ENCODE measurements at regions not wholly inside any gene's neighbourhood (a gene's known extent, or its start where the extent isn't known, plus 50 kb on each side); places are given as distances from the start of the nearest gene placed in this dataset.

DNA sequence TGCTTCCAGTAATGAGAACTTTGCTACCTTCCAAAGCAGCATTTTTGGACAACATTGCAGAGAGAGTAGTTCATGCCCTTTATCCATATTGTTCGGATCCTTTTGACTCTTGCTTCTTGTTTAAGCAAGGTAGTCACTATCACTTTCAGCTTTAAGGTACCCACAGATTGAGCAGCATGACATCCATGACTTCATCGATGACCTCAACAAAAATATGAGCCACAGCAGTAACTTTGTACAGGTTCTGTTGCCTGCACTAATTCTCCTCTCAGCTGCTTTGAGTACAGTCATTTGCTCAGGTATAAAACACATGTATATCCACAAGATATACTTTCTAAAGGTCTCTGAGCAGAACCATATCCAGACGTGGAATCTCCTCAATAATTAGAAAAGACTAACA is 546.3 kb downstream of the SOX6 start:
- Histone ChIP-seq H3K9me2 (replicated peaks; ENCODE audit: insufficient read depth) (no peaks in the 10 kb centered on the region), H3K4me2 (no peak overlapping the region), H3K79me2 (no peaks in the 10 kb centered on the region), H3K27me3 (no peaks in the 10 kb centered on the region), H3K27ac (no peak overlapping the region), H3K4me1 (ENCODE audit: insufficient read depth) (no peaks in the 10 kb centered on the region), H2AFZ (no peak overlapping the region), H3K36me3 (replicated peaks; ENCODE audit: insufficient read depth, low read depth) (no peaks in the 10 kb centered on the region), H3K4me3 (no peak overlapping the region), H3K9me3 (ENCODE audit: low read depth) (no peaks in the 10 kb centered on the region), H4K20me1 (ENCODE audit: insufficient read depth, poor library complexity, severe bottlenecking) (no peaks in the 10 kb centered on the region)
- WGBS (ENCODE audit: low lambda C conversion rate, missing lambda C conversion rate), result 89% methylated on average over 3 of the region's 3 CpGs
- TF ChIP-seq, protein P1, sequence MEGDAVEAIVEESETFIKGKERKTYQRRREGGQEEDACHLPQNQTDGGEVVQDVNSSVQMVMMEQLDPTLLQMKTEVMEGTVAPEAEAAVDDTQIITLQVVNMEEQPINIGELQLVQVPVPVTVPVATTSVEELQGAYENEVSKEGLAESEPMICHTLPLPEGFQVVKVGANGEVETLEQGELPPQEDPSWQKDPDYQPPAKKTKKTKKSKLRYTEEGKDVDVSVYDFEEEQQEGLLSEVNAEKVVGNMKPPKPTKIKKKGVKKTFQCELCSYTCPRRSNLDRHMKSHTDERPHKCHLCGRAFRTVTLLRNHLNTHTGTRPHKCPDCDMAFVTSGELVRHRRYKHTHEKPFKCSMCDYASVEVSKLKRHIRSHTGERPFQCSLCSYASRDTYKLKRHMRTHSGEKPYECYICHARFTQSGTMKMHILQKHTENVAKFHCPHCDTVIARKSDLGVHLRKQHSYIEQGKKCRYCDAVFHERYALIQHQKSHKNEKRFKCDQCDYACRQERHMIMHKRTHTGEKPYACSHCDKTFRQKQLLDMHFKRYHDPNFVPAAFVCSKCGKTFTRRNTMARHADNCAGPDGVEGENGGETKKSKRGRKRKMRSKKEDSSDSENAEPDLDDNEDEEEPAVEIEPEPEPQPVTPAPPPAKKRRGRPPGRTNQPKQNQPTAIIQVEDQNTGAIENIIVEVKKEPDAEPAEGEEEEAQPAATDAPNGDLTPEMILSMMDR (IDR thresholded peaks at IDR 0.05; ENCODE audit: poor library complexity), result no peak
- TF ChIP-seq EZH2phosphoT487 (IDR thresholded peaks at IDR 0.05; ENCODE audit: low read depth, severe bottlenecking, unreplicated experiment) (no peak), EZH2 (IDR thresholded peaks at IDR 0.05; ENCODE audit: borderline replicate concordance) (no peak)
- no peak for DNase-seq (ENCODE audit: low spot score)

DNA sequence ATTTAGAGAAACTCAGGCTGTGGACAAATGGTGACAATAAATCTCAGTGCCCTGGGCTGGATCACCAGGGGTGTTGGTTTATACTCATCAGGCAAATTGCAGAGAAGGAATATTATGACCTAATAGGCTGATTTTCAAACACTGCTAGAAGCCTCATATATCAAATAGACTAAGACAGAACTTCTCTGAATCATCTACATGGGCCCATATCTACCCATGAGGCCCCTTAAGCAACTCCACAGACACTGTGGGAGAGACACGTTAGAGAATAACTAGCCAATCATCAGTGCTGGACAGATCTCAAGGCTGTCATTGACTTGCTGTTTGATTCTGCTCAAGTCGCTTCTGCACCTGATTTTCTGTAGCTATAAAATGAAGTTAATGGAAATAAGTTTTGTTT is 545.8 kb downstream of the SOX6 start:
- Histone ChIP-seq H3K27me3 (no peaks in the 10 kb centered on the region), H3K4me3 (no peak overlapping the region), H3K79me2 (no peaks in the 10 kb centered on the region), H2AFZ (no peak overlapping the region), H4K20me1 (ENCODE audit: insufficient read depth, poor library complexity, severe bottlenecking) (no peaks in the 10 kb centered on the region), H3K27ac (no peak overlapping the region), H3K4me2 (no peak overlapping the region), H3K9me3 (ENCODE audit: low read depth) (no peaks in the 10 kb centered on the region), H3K9me2 (replicated peaks; ENCODE audit: insufficient read depth) (no peaks in the 10 kb centered on the region), H3K36me3 (replicated peaks; ENCODE audit: insufficient read depth, low read depth) (no peaks in the 10 kb centered on the region), H3K4me1 (ENCODE audit: insufficient read depth) (no peaks in the 10 kb centered on the region)
- DNase-seq (ENCODE audit: low spot score), result no peak
- no peak for TF ChIP-seq EZH2phosphoT487 (IDR thresholded peaks at IDR 0.05; ENCODE audit: low read depth, severe bottlenecking, unreplicated experiment)
- no peak for TF ChIP-seq EZH2 (IDR thresholded peaks at IDR 0.05; ENCODE audit: borderline replicate concordance)
- TF ChIP-seq, protein P1 (IDR thresholded peaks at IDR 0.05; ENCODE audit: poor library complexity), result no peak
- WGBS (ENCODE audit: low lambda C conversion rate, missing lambda C conversion rate), result 61% methylated on average over 2 of the region's 2 CpGs

DNA sequence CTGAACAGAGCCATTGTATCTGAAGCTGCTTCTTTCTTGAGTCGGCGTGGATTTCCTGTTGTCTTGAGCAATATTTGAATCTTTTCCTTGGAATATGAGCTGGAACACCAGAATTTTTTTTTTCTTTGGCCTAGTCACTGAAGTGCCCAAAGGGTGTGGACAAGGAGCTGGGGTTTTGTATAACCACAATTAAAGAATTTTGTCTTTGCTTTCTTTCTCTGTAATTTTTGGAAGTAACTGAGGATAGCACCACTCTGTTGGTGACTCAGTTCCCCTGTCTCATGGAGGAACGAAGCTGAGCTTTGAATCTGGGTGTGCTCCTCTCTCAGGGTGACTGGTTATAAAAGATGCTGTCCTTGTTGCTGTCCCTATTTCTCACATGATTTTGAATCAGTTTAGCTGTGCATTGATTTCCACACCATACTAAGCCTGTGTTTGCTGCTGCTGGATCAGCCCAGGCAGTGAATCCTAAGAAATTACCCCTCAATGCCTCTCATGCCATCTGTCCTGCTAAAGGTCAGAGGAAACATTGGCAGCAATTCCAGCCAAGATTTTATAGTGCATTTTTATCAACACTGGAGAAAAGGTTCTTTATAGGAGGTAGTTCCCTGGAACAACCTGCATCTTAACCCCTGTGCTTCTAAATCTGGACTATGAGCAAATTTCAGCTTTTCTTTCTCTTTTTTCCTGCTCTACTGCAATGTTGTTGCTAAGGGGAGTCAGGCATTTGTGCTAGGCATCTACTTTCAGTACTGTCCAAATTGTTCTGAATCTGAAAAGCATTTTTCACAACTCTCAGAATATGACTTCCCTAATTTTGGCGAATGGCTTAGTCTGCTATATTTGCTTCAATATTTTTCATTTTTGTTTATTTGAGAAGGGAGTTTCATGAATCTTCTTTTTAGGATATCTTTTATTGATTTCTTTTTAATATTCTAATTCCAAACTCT is 540.8 kb downstream of the SOX6 start:
- no peak for DNase-seq (ENCODE audit: low spot score)
- Histone ChIP-seq H2AFZ (no peak overlapping the region), H3K9me2 (replicated peaks; ENCODE audit: insufficient read depth) (no peaks in the 10 kb centered on the region), H3K79me2 (no peaks in the 10 kb centered on the region), H4K20me1 (ENCODE audit: insufficient read depth, poor library complexity, severe bottlenecking) (no peaks in the 10 kb centered on the region), H3K4me2 (no peak overlapping the region), H3K27ac (no peak overlapping the region), H3K27me3 (no peaks in the 10 kb centered on the region), H3K36me3 (replicated peaks; ENCODE audit: insufficient read depth, low read depth) (no peaks in the 10 kb centered on the region), H3K4me1 (ENCODE audit: insufficient read depth) (no peaks in the 10 kb centered on the region), H3K4me3 (no peak overlapping the region), H3K9me3 (ENCODE audit: low read depth) (no peaks in the 10 kb centered on the region)
- TF ChIP-seq EZH2 (IDR thresholded peaks at IDR 0.05; ENCODE audit: borderline replicate concordance) (no peak), EZH2phosphoT487 (IDR thresholded peaks at IDR 0.05; ENCODE audit: low read depth, severe bottlenecking, unreplicated experiment) (no peak)
- TF ChIP-seq, protein P1 (IDR thresholded peaks at IDR 0.05; ENCODE audit: poor library complexity), result no peak
- WGBS (ENCODE audit: low lambda C conversion rate, missing lambda C conversion rate), result 97% methylated on average over 4 of the region's 4 CpGs
